ENCODE measurements at regions not wholly inside any gene's neighbourhood (a gene's known extent, or its start where the extent isn't known, plus 50 kb on each side); places are given as distances from the start of the nearest gene placed in this dataset.

GRCh38 chr6:132888701-132889100 lies 74.3 kb downstream of the RPS12 start:
- intact Hi-C loops (cut with DNase I; ENCODE audit: low total_unique reads) = no loop called here
- H3K4me3 ChIP-seq = no peak overlapping the region
- WGBS, 5 donors = 85 to 100% (median 92%) methylated on average over 2 of the region's 2 CpGs
- H3K4me1 ChIP-seq = no peaks in the 10 kb centered on the region
- DNase-seq = no peak
- H3K27me3 ChIP-seq (replicated peaks in 1 of 7) = no peaks in the 10 kb centered on the region
- no peaks in the 10 kb centered on the region for H3K36me3 ChIP-seq
- H3K27ac ChIP-seq = no peak overlapping the region
- no peaks in the 10 kb centered on the region for H3K9me3 ChIP-seq
- no peak for TF ChIP-seq POLR2A (IDR thresholded peaks at IDR 0.05)
- TF ChIP-seq, protein P1, sequence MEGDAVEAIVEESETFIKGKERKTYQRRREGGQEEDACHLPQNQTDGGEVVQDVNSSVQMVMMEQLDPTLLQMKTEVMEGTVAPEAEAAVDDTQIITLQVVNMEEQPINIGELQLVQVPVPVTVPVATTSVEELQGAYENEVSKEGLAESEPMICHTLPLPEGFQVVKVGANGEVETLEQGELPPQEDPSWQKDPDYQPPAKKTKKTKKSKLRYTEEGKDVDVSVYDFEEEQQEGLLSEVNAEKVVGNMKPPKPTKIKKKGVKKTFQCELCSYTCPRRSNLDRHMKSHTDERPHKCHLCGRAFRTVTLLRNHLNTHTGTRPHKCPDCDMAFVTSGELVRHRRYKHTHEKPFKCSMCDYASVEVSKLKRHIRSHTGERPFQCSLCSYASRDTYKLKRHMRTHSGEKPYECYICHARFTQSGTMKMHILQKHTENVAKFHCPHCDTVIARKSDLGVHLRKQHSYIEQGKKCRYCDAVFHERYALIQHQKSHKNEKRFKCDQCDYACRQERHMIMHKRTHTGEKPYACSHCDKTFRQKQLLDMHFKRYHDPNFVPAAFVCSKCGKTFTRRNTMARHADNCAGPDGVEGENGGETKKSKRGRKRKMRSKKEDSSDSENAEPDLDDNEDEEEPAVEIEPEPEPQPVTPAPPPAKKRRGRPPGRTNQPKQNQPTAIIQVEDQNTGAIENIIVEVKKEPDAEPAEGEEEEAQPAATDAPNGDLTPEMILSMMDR (IDR thresholded peaks at IDR 0.05 in 8 of 11, conservative IDR thresholded peaks at IDR 0.05 in 3 of 11) = no peak

DNA sequence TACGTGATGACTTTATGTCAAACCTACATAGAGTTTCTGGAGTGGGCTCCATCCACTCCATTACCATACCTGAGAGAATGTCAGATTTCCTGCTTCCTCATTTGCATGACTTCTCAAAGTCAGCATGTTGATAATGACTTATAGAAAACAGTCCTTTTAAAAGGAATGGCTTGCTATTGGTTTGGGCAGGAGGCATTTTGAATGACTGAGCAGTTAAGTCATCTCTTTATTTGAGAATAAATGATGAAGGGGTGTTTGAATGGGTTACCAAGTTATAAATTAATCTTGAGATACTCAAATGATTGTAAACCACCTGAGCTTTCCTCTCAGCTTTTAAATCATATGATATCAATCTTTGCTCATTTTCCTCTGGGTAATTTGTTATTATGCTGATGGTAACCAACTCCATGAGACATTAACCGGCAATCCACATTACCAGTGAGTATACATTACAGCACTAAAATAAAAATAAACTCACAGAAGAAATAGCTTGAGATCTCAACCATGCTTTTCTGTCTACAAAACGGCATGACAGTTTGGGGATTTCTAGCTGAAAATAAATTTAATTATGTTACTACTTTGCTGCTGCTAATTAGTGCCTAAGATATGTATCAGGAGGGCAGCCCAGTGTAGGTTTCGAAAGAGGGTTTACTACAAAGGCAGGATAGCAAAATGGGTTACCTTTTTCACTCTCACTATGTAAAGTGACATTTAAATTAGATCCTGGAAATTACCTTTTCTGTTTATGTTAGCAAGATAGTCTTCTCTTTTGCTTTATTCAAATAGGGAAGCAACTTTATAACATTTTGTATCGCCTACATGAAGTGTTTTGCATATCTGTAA lies 78.8 kb downstream of the RPS12 start:
- no peaks in the 10 kb centered on the region for H3K9me3 ChIP-seq
- intact Hi-C loops (cut with DNase I; ENCODE audit: low total_unique reads) = no loop called here
- WGBS, 5 donors = 81 to 91% (median 84%) methylated on average over 5 of the region's 5 CpGs

GRCh38 chr6:132893772-132894490 lies 79.6 kb downstream of the RPS12 start:
- Histone ChIP-seq H3K4me1 (no peaks in the 10 kb centered on the region), H3K36me3 (no peaks in the 10 kb centered on the region), H3K4me3 (no peak overlapping the region), H3K27ac (no peak overlapping the region), H3K9me3 (no peaks in the 10 kb centered on the region), H3K27me3 (replicated peaks in 1 of 7) (no peaks in the 10 kb centered on the region)
- DNase-seq = no peak
- intact Hi-C loops (cut with DNase I; ENCODE audit: low total_unique reads) = no loop called here
- WGBS, 5 donors = 76 to 92% (median 85%) methylated on average over 8 of the region's 8 CpGs
- TF ChIP-seq, protein P1 (IDR thresholded peaks at IDR 0.05 in 8 of 11, conservative IDR thresholded peaks at IDR 0.05 in 3 of 11) = no peak
- TF ChIP-seq POLR2AphosphoS5 (IDR thresholded peaks at IDR 0.05) (no peak), POLR2A (IDR thresholded peaks at IDR 0.05) (no peak)

More for the DNA sequence above, 78.8 kb downstream of the RPS12 start:
- Histone ChIP-seq H3K36me3 (no peaks in the 10 kb centered on the region), H3K4me1 (no peaks in the 10 kb centered on the region), H3K27me3 (replicated peaks in 1 of 7) (no peaks in the 10 kb centered on the region), H3K27ac (no peak overlapping the region), H3K4me3 (no peak overlapping the region)
- TF ChIP-seq, protein P1 (IDR thresholded peaks at IDR 0.05 in 8 of 11, conservative IDR thresholded peaks at IDR 0.05 in 3 of 11) = no peak
- no peak for TF ChIP-seq POLR2AphosphoS5 (IDR thresholded peaks at IDR 0.05)
- TF ChIP-seq POLR2A (IDR thresholded peaks at IDR 0.05) = no peak
- no peak for DNase-seq

GRCh38 chr6:132898376-132898775 lies 84.0 kb downstream of the RPS12 start:
- DNase-seq = no peak
- Histone ChIP-seq H3K4me1 (no peaks in the 10 kb centered on the region), H3K36me3 (no peaks in the 10 kb centered on the region), H3K27ac (no peak overlapping the region), H3K9me3 (no peaks in the 10 kb centered on the region), H3K27me3 (replicated peaks in 1 of 7) (no peaks in the 10 kb centered on the region), H3K4me3 (no peak overlapping the region)
- WGBS, 5 donors = 83 to 91% (median 84%) methylated on average over 4 of the region's 4 CpGs
- intact Hi-C loops (cut with DNase I; ENCODE audit: low total_unique reads) = no loop called here
- TF ChIP-seq POLR2A (IDR thresholded peaks at IDR 0.05) (no peak), POLR2AphosphoS5 (IDR thresholded peaks at IDR 0.05) (no peak)
- TF ChIP-seq, protein P1 (IDR thresholded peaks at IDR 0.05 in 8 of 11, conservative IDR thresholded peaks at IDR 0.05 in 3 of 11) = no peak

All from spleen (tissue), 11 donors.